Caco-2 (cell line): ENCODE measurements at regions not wholly inside any gene's neighbourhood (a gene's known extent, or its start where the extent isn't known, plus 50 kb on each side); places are given as distances from the start of the nearest gene placed in this dataset.

ENCODE experiments used
- BruUV-seq: library from RNA; stranded (reverse); fragments of 400-500 nt; replicated peaks from 2 replicates; lab custom pipeline; 2021; lab: Mats Ljungman, UMichigan
- CTCF ChIA-PET: fragments of 300-600 bp; sonication (Branson Sonifier 250); formaldehyde crosslinking; loops from one replicate; lab custom pipeline; 2022; ENCODE audit warnings: antibody characterized with exemption; lab: Charles Lee
- POLR2A ChIA-PET: fragments of 300-600 bp; sonication (Branson Sonifier 250); formaldehyde crosslinking; loops from one replicate; lab custom pipeline; 2022; ENCODE audit warnings: antibody characterized with exemption; lab: Charles Lee
- DNase-seq, 2 experiments: peaks; one replicate each; pipeline versions ENCODE4 v3.0.0 to v3.0.0-alpha.2; 2020 to 2022
- H3K27me3 ChIP-seq: replicated peaks from 2 replicates; pipeline ENCODE4 v1.6.0; 2011; ENCODE audit warnings: low read length; ENCODE audit not compliant: control insufficient read depth, insufficient read depth
- H3K36me3 ChIP-seq: 2 replicates; pipeline ENCODE4 v1.5.1; 2011; ENCODE audit warnings: low read length; ENCODE audit not compliant: control insufficient read depth, insufficient read depth
- H3K4me1 ChIP-seq: fragments of 250-450 bp; sonication (Bioruptor Pico); 2 replicates; pipeline ENCODE4 v1.5.1; 2020; ENCODE audit warnings: mild to moderate bottlenecking
- H3K4me3 ChIP-seq: 2 replicates; pipeline ENCODE4 v1.5.1; 2011; ENCODE audit warnings: low read depth, mild to moderate bottlenecking, control low read depth, low read length
- H3K9me3 ChIP-seq: fragments of 250-450 bp; sonication (Bioruptor Pico); 2 replicates; pipeline ENCODE4 v1.5.1; 2020; ENCODE audit warnings: mild to moderate bottlenecking, moderate library complexity
- H3K27ac Mint-ChIP-seq: one replicate; pipeline ENCODE4 v1.8.0; 2022; ENCODE audit warnings: mixed read lengths; ENCODE audit not compliant: unreplicated experiment
- H3K27me3 Mint-ChIP-seq: one replicate; pipeline ENCODE4 v1.8.0; 2022; ENCODE audit warnings: mixed read lengths; ENCODE audit not compliant: insufficient read depth, unreplicated experiment
- H3K36me3 Mint-ChIP-seq: one replicate; pipeline ENCODE4 v1.8.0; 2022; ENCODE audit warnings: mild to moderate bottlenecking, mixed read lengths; ENCODE audit not compliant: insufficient read depth, unreplicated experiment
- H3K4me1 Mint-ChIP-seq: one replicate; pipeline ENCODE4 v1.8.0; 2022; ENCODE audit warnings: low read depth, mixed read lengths; ENCODE audit not compliant: unreplicated experiment
- H3K4me3 Mint-ChIP-seq: one replicate; pipeline ENCODE4 v1.8.0; 2022; ENCODE audit warnings: mild to moderate bottlenecking, moderate library complexity, mixed read lengths; ENCODE audit not compliant: unreplicated experiment
- H3K9me3 Mint-ChIP-seq: one replicate; pipeline ENCODE4 v1.8.0; 2022; ENCODE audit warnings: mixed read lengths; ENCODE audit not compliant: unreplicated experiment
- CTCF ChIP-seq, 2 experiments: fragments of 200-600 bp in 1 of 2; IDR thresholded peaks; 1 replicate in 1 of 2; 2 replicates in 1 of 2; pipeline versions ENCODE4 v1.5.1 to v1.8.0; 2011 to 2022; ENCODE audit warnings: antibody characterized with exemption in 1 of 2, control low read depth in 1 of 2, inconsistent platforms in 1 of 2, low read depth in 1 of 2, low read length in 1 of 2, mild to moderate bottlenecking in 1 of 2, moderate library complexity in 1 of 2; ENCODE audit not compliant: insufficient read depth in 1 of 2, severe bottlenecking in 1 of 2, unreplicated experiment in 1 of 2
- intact Hi-C: fragments of 100-400 bp; cut with micrococcal nuclease; formaldehyde crosslinking; loops from one replicate; pipeline ENCODE4 v1.10.0; 2022; ENCODE audit not compliant: unreplicated experiment

DNA sequence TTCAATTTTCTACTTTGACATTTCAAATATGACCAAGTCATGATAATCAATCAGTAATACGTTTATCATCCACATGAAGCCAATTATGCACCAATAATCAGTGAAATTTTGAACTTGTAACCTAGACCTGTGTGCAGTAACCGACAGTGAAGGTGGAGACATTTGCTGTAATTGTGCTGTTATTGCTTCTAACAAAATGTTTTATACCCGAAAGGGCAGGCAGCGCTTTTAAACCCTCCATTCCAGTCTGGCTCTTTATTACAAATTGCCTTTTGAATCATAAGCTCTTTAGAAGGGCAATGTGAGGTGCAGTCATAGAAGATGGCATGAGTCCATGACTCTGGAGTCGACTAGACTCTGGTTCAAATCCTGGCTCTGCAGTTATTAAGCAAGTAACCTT is 135.7 kb downstream of the GXYLT1 start:
- Histone ChIP-seq H3K36me3 (no peaks in the 10 kb centered on the region), H3K27me3 (no peaks in the 10 kb centered on the region), H3K4me3 (no peak overlapping the region), H3K9me3 (no peaks in the 10 kb centered on the region), H3K4me1 (no peaks in the 10 kb centered on the region)
- no peak for TF ChIP-seq CTCF (IDR thresholded peaks at IDR 0.05; ENCODE audit: insufficient read depth in 1 of 2, low read depth in 1 of 2, low read length in 1 of 2, severe bottlenecking in 1 of 2, unreplicated experiment in 1 of 2)
- ChIA-PET POLR2A (no interaction called here), CTCF (no interaction called here)
- Mint-ChIP-seq H3K27me3 (peaks cover 7% of the 10 kb centered on the region), H3K9me3 (no peaks in the 10 kb centered on the region), H3K4me3 (no peak overlapping the region), H3K4me1 (no peaks in the 10 kb centered on the region), H3K27ac (no peak overlapping the region), H3K36me3 (no peaks in the 10 kb centered on the region)
- intact Hi-C loops = no loop called here
- no peak for DNase-seq
- no TSS peak for BruUV-seq

GRCh38 chr12:42003031-42003430 is 141.6 kb downstream of the GXYLT1 start:
- H3K36me3 ChIP-seq = no peaks in the 10 kb centered on the region
- H3K9me3 ChIP-seq = no peaks in the 10 kb centered on the region
- no TSS peak for BruUV-seq
- Mint-ChIP-seq H3K27ac (no peak overlapping the region), H3K36me3 (no peaks in the 10 kb centered on the region), H3K9me3 (no peaks in the 10 kb centered on the region), H3K27me3 (peaks cover 9% of the 10 kb centered on the region), H3K4me3 (no peak overlapping the region), H3K4me1 (no peaks in the 10 kb centered on the region)
- no peak overlapping the region for H3K4me3 ChIP-seq
- no peaks in the 10 kb centered on the region for H3K4me1 ChIP-seq
- DNase-seq = no peak
- CTCF ChIA-PET = no interaction called here
- intact Hi-C loops = no loop called here
- POLR2A ChIA-PET = no interaction called here
- H3K27me3 ChIP-seq = no peaks in the 10 kb centered on the region; the same call in 1 of the 2 replicates
- TF ChIP-seq CTCF (IDR thresholded peaks at IDR 0.05; ENCODE audit: insufficient read depth in 1 of 2, low read depth in 1 of 2, low read length in 1 of 2, severe bottlenecking in 1 of 2, unreplicated experiment in 1 of 2) = no peak

GRCh38 chr12:42002563-42002962 is 142.1 kb downstream of the GXYLT1 start:
- intact Hi-C loops = no loop called here
- peaks cover 9% of the 10 kb centered on the region for H3K27me3 Mint-ChIP-seq
- TF ChIP-seq CTCF (IDR thresholded peaks at IDR 0.05; ENCODE audit: insufficient read depth in 1 of 2, low read depth in 1 of 2, low read length in 1 of 2, severe bottlenecking in 1 of 2, unreplicated experiment in 1 of 2) = no peak
- H3K9me3 Mint-ChIP-seq = no peaks in the 10 kb centered on the region
- no peak overlapping the region for H3K4me3 Mint-ChIP-seq
- Histone ChIP-seq H3K36me3 (no peaks in the 10 kb centered on the region), H3K4me3 (no peak overlapping the region), H3K4me1 (no peaks in the 10 kb centered on the region), H3K27me3 (no peaks in the 10 kb centered on the region; the same call in 1 of the 2 replicates), H3K9me3 (no peaks in the 10 kb centered on the region)
- H3K36me3 Mint-ChIP-seq = no peaks in the 10 kb centered on the region
- no peaks in the 10 kb centered on the region for H3K4me1 Mint-ChIP-seq
- ChIA-PET POLR2A (no interaction called here), CTCF (no interaction called here)
- no TSS peak for BruUV-seq
- H3K27ac Mint-ChIP-seq = no peak overlapping the region
- DNase-seq = no peak
